GM12865 (cell line): ENCODE measurements at regions not wholly inside any gene's neighbourhood (a gene's known extent, or its start where the extent isn't known, plus 50 kb on each side); places are given as distances from the start of the nearest gene placed in this dataset.

Experiments used
- DNase-seq: peaks from one replicate; pipeline ENCODE4 v3.0.0; 2010; ENCODE audit warnings: low read depth
- H3K4me3 ChIP-seq: 2 replicates; pipeline ENCODE4 v1.5.1; 2011; ENCODE audit warnings: mild to moderate bottlenecking, low read depth, low read length, control low read depth
- TF ChIP-seq, protein P1 (sequence below): IDR thresholded peaks from 2 replicates; pipeline ENCODE4 v1.5.1; 2011; ENCODE audit warnings: low read length, control low read depth, low read depth, inconsistent platforms; ENCODE audit not compliant: insufficient read depth; ENCODE audit errors: missing control alignments

DNA sequence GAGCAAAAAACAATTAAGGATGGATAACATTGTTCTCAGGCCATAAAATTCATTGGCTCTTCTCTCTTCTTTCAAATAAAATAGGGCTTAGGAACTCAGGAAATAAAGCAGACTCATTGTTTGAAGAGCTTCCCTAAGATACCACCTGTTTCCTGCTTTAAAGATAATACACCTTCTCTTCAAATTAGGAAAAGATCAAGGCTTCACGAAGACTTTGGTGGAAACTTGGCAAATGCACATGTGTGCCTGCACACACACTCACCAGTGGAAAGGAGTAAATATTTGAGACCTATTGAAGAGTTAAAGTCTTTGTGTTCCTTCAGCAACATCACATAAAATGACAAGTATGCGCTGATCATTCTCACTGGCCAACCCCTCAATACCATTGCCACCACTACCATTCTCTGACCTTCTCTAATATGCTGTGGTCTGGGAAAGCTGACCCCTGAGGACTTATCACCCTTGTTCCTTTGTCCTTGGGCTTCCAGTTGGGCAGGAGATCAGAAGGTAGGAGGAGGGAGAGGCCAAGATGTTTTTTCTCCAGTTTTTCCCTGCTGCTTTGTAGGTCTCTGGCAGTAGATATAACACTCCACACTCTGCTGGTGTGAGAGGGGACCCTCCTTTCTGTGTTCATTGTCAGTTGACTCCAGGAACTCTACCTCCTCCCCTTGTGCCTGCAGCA is 53.5 kb upstream of the SPOPL start:
- H3K4me3 ChIP-seq = no peak overlapping the region
- TF ChIP-seq, protein P1, sequence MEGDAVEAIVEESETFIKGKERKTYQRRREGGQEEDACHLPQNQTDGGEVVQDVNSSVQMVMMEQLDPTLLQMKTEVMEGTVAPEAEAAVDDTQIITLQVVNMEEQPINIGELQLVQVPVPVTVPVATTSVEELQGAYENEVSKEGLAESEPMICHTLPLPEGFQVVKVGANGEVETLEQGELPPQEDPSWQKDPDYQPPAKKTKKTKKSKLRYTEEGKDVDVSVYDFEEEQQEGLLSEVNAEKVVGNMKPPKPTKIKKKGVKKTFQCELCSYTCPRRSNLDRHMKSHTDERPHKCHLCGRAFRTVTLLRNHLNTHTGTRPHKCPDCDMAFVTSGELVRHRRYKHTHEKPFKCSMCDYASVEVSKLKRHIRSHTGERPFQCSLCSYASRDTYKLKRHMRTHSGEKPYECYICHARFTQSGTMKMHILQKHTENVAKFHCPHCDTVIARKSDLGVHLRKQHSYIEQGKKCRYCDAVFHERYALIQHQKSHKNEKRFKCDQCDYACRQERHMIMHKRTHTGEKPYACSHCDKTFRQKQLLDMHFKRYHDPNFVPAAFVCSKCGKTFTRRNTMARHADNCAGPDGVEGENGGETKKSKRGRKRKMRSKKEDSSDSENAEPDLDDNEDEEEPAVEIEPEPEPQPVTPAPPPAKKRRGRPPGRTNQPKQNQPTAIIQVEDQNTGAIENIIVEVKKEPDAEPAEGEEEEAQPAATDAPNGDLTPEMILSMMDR = no peak
- no peak for DNase-seq
